T47D (cell line): ENCODE measurements at regions not wholly inside any gene's neighbourhood (a gene's known extent, or its start where the extent isn't known, plus 50 kb on each side); places are given as distances from the start of the nearest gene placed in this dataset.

Experiments
- DNase-seq, 2 experiments: peaks; one replicate each; pipeline versions ENCODE4 v3.0.0 to v3.0.0-alpha.2; 2011 to 2012; ENCODE audit warnings: low read depth in 1 of 2, low spot score in 1 of 2
- JUND ChIP-seq: IDR thresholded peaks from 2 replicates; pipeline ENCODE4 v1.6.1; 2012; ENCODE audit warnings: low read depth
- in situ Hi-C: cut with HindIII; loops from 2 replicates; pipeline ENCODE4 v1.10.0; 2016; ENCODE audit warnings: low sequenced_read_pairs, low pct_unique_long_range_greater_than_20kb

- no peak for DNase-seq
- in situ Hi-C loops: no loop called here
- no peak for TF ChIP-seq JUND
Observed at GRCh38 chr1:187883356-187883755, 1054.6 kb downstream of the PLA2G4A start.

GRCh38 chr1:187891993-187892682 is 1063.4 kb downstream of the PLA2G4A start:
- TF ChIP-seq JUND: no peak
- in situ Hi-C loops: no loop called here
- DNase-seq: no peak

GRCh38 chr1:187892683-187893039 is 1063.9 kb downstream of the PLA2G4A start:
- no peak for TF ChIP-seq JUND
- no peak for DNase-seq
- in situ Hi-C loops: no loop called here

- TF ChIP-seq JUND: no peak
- no peak for DNase-seq
- in situ Hi-C loops: no loop called here
Observed at GRCh38 chr1:187893471-187893870, 1064.7 kb downstream of the PLA2G4A start.

- no peak for TF ChIP-seq JUND
- no peak for DNase-seq
- in situ Hi-C loops: no loop called here
Observed at GRCh38 chr1:187894349-187894748, 1065.6 kb downstream of the PLA2G4A start.

GRCh38 chr1:187903223-187903622 is 1074.5 kb downstream of the PLA2G4A start:
- in situ Hi-C loops: no loop called here
- DNase-seq: no peak
- TF ChIP-seq JUND: no peak

- in situ Hi-C loops: no loop called here
- no peak for TF ChIP-seq JUND
- DNase-seq: no peak
Observed at GRCh38 chr1:187909382-187909781, 1080.6 kb downstream of the PLA2G4A start.

- in situ Hi-C loops: no loop called here
- no peak for TF ChIP-seq JUND
- DNase-seq: peak in 1 of 2 experiments; percentile 19
Observed at GRCh38 chr1:187911820-187912219, 1083.1 kb downstream of the PLA2G4A start.

- TF ChIP-seq JUND: no peak
- DNase-seq: no peak
- in situ Hi-C loops: no loop called here
Observed at GRCh38 chr1:187920976-187921375, 1092.2 kb downstream of the PLA2G4A start.

- in situ Hi-C loops: no loop called here
- TF ChIP-seq JUND: no peak
- DNase-seq: no peak
Observed at GRCh38 chr1:187921426-187921825, 1092.7 kb downstream of the PLA2G4A start.

GRCh38 chr1:187922255-187922654 is 1093.5 kb downstream of the PLA2G4A start:
- DNase-seq: no peak
- in situ Hi-C loops: no loop called here
- TF ChIP-seq JUND: no peak

GRCh38 chr1:187924252-187924651 is 1095.5 kb downstream of the PLA2G4A start:
- no peak for TF ChIP-seq JUND
- in situ Hi-C loops: no loop called here
- DNase-seq: no peak

GRCh38 chr1:187928288-187928687 is 1099.5 kb downstream of the PLA2G4A start:
- in situ Hi-C loops: no loop called here
- TF ChIP-seq JUND: no peak
- DNase-seq: peak; percentile 16 to 73

- no peak for DNase-seq
- no peak for TF ChIP-seq JUND
- in situ Hi-C loops: no loop called here
Observed at GRCh38 chr1:187928696-187929095, 1099.9 kb downstream of the PLA2G4A start.

- in situ Hi-C loops: no loop called here
- no peak for TF ChIP-seq JUND
- DNase-seq: peak in 1 of 2 experiments; percentile 12
Observed at GRCh38 chr1:187931776-187932175, 1103.0 kb downstream of the PLA2G4A start.
